Colonic mucosa (tissue), 4 donors: ENCODE measurements at regions not wholly inside any gene's neighbourhood (a gene's known extent, or its start where the extent isn't known, plus 50 kb on each side); places are given as distances from the start of the nearest gene placed in this dataset.

Experiments used
- DNase-seq: peaks from one replicate; pipeline ENCODE4 v3.0.0-alpha.2; 2020
- H3K27ac ChIP-seq: fragments of 200-600 bp; one replicate; pipeline ENCODE4 v1.8.0; 2021
- H3K27me3 ChIP-seq: fragments of 200-600 bp; one replicate; pipeline ENCODE4 v1.8.0; 2021
- H3K36me3 ChIP-seq: fragments of 200-600 bp; one replicate; pipeline ENCODE4 v1.8.0; 2021
- H3K4me1 ChIP-seq: fragments of 200-600 bp; one replicate; pipeline ENCODE4 v1.8.0; 2021; ENCODE audit warnings: mild to moderate bottlenecking
- H3K4me3 ChIP-seq: fragments of 200-600 bp; one replicate; pipeline ENCODE4 v1.8.0; 2021
- H3K9ac ChIP-seq, 2 donors: one replicate each; pipeline ENCODE4 v1.7.0; 2013; ENCODE audit warnings: control low read depth in 2 of 2, low read depth in 2 of 2, low read length in 2 of 2
- H3K9me3 ChIP-seq: fragments of 200-600 bp; one replicate; pipeline ENCODE4 v1.8.0; 2021
- intact Hi-C: fragments of 100-400 bp; cut with DNase I; formaldehyde crosslinking; loops from one replicate; pipeline ENCODE4 v1.14.1; 2022
- TF ChIP-seq, protein P1 (sequence below): fragments of 200-600 bp; IDR thresholded peaks from one replicate; pipeline ENCODE4 v1.8.0; 2022; ENCODE audit warnings: antibody characterized with exemption, mild to moderate bottlenecking
- donor health status: healthy.
- donor health status: DM: no; HTN: no; CAD: no.
- donor health status: DM: no; HTN: no; CAD: no.

DNA sequence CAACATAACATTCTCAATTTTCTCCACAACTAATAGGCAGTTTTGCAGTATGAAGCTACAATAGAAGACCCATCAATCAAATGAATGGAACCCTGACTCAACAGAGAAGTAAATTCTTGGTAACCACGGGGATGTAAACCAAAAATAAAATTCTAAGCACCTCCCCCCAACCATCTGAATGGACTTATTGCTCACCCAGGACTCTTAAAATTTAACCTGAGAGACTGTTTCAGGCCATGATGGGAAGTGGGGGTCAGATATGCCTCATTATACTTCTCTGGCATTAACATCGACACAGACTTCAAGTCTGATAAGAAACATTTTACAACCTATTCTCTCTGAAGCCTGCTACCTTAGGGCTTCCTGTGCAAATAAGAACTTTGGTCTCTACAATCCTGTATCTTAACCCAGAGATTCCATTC lies 620.9 kb downstream of the TLL1 start:
- H3K9ac ChIP-seq = no peak overlapping the region
- no peaks in the 10 kb centered on the region for H3K4me1 ChIP-seq
- H3K27ac ChIP-seq = no peak overlapping the region
- no peak overlapping the region for H3K4me3 ChIP-seq
- no peaks in the 10 kb centered on the region for H3K9me3 ChIP-seq
- intact Hi-C loops = no loop called here
- DNase-seq = peak; percentile 22
- no peaks in the 10 kb centered on the region for H3K27me3 ChIP-seq
- H3K36me3 ChIP-seq = no peaks in the 10 kb centered on the region
- TF ChIP-seq, protein P1, sequence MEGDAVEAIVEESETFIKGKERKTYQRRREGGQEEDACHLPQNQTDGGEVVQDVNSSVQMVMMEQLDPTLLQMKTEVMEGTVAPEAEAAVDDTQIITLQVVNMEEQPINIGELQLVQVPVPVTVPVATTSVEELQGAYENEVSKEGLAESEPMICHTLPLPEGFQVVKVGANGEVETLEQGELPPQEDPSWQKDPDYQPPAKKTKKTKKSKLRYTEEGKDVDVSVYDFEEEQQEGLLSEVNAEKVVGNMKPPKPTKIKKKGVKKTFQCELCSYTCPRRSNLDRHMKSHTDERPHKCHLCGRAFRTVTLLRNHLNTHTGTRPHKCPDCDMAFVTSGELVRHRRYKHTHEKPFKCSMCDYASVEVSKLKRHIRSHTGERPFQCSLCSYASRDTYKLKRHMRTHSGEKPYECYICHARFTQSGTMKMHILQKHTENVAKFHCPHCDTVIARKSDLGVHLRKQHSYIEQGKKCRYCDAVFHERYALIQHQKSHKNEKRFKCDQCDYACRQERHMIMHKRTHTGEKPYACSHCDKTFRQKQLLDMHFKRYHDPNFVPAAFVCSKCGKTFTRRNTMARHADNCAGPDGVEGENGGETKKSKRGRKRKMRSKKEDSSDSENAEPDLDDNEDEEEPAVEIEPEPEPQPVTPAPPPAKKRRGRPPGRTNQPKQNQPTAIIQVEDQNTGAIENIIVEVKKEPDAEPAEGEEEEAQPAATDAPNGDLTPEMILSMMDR = no peak

DNA sequence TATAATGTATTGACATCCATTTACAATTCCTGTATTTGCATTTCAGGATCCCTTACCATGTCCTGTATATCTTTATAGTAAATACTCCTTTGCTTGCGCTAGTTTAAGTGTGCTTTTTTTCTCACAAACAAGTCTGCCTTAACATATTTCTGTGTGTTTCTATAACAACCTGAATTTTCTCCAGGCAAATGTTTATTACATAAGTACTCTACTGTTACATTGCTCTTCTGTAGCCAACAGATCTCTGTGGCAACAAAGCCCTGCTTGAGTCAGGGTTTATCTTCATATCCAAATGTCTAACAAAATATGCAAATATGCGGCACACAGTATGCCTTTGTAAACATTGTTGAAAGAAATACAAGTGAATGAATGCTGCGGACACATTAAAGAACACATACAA lies 625.5 kb downstream of the TLL1 start:
- intact Hi-C loops = no loop called here
- H3K4me1 ChIP-seq = no peaks in the 10 kb centered on the region
- H3K36me3 ChIP-seq = no peaks in the 10 kb centered on the region
- H3K27ac ChIP-seq = no peak overlapping the region
- no peaks in the 10 kb centered on the region for H3K27me3 ChIP-seq
- TF ChIP-seq, protein P1 = no peak
- H3K9ac ChIP-seq = no peak overlapping the region
- DNase-seq = no peak
- no peak overlapping the region for H3K4me3 ChIP-seq
- H3K9me3 ChIP-seq = no peaks in the 10 kb centered on the region

DNA sequence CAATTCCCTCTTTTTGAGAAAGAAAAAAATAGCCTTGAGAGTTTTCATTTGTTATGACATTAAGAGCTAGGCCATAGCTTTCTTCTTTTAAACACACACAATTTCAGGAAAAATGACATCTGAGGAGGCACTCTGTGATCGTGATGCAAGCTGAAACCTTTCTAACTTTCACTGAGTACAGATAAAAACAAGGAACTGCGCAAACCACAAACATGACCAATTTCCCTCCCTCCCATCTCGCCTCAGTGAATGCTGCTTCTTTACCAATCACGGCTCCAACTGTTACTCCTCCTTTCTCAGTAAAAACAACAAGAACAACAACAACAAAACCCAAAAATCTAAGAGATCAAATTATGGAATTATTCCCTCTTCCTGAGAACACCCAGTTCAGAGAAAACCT lies 626.8 kb downstream of the TLL1 start:
- Histone ChIP-seq H3K4me1 (no peaks in the 10 kb centered on the region), H3K36me3 (no peaks in the 10 kb centered on the region), H3K9me3 (no peaks in the 10 kb centered on the region), H3K9ac (no peak overlapping the region), H3K27me3 (no peaks in the 10 kb centered on the region), H3K4me3 (no peak overlapping the region), H3K27ac (no peak overlapping the region)
- intact Hi-C loops = no loop called here
- TF ChIP-seq, protein P1 = no peak
- DNase-seq = no peak

DNA sequence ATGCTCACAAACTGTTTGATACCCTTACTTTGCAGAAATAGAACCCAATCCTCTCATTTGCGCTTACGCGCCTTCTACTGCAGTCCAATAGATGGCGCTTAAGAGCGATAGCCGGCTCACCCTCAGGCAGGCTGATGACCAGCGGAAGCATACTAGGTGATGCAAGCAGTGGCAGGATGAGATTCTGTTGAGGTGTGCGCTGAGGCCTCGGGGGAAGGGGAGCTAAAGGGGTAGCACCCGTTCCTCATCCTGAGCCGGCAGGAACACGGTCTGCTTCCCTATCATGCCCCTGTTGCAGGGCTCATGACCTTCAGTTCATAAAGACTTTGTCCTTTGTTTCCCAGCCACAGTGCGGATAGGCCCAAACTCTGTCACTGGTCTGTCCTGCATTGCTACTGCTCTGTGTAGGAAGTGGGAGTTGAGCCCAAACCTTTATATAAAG lies 628.9 kb downstream of the TLL1 start:
- H3K4me1 ChIP-seq = no peaks in the 10 kb centered on the region
- no peak overlapping the region for H3K4me3 ChIP-seq
- H3K27me3 ChIP-seq = no peaks in the 10 kb centered on the region
- no peak overlapping the region for H3K9ac ChIP-seq
- H3K9me3 ChIP-seq = no peaks in the 10 kb centered on the region
- TF ChIP-seq, protein P1 = no peak
- no peak overlapping the region for H3K27ac ChIP-seq
- no peak for DNase-seq
- no peaks in the 10 kb centered on the region for H3K36me3 ChIP-seq
- intact Hi-C loops = no loop called here

DNA sequence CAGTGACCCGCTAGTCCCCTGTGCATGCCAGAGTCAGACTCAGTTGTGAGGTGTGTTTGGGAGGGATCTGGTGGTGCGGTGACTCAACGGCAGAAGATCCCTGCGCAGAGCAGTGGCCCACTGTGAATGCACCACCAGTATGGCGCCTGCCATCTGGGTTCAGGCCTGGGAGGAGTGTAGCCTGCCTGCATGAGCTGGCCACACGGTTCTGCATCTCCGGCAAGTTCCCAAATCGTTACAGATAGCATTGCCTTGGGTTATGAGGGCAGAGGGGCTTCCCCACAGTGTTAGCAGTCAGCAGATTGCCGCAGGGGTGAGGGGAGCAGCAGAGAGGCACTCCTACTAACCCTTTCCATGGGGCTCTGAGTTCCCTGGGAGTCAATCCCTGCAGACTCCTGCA lies 629.6 kb downstream of the TLL1 start:
- intact Hi-C loops = no loop called here
- TF ChIP-seq, protein P1 = no peak
- Histone ChIP-seq H3K27me3 (no peaks in the 10 kb centered on the region), H3K4me3 (no peak overlapping the region), H3K36me3 (no peaks in the 10 kb centered on the region), H3K9me3 (no peaks in the 10 kb centered on the region), H3K4me1 (no peaks in the 10 kb centered on the region), H3K27ac (no peak overlapping the region), H3K9ac (no peak overlapping the region)
- DNase-seq = no peak

DNA sequence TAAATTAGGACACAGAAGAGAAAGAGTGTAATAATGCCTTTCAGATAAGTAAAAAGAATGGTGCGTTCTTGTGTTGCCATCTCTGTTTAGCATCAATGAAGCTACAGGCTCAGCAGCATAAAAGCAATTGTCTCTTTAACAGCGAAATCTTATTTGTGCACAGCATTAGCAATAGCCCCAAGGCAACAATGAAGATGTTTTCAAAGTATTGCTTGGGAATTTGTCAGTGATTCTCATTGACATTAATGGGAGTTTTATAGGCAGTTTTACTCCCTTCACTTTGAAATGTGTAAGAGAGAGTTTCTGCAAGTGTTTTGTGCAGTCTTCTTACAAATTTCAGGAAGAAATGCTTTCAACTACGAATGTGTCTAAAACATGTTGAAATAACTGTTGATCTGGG lies 633.0 kb downstream of the TLL1 start:
- H3K4me3 ChIP-seq = no peak overlapping the region
- no peaks in the 10 kb centered on the region for H3K36me3 ChIP-seq
- no peaks in the 10 kb centered on the region for H3K9me3 ChIP-seq
- TF ChIP-seq, protein P1 = no peak
- intact Hi-C loops = no loop called here
- H3K27me3 ChIP-seq = no peaks in the 10 kb centered on the region
- no peak overlapping the region for H3K27ac ChIP-seq
- DNase-seq = no peak
- no peaks in the 10 kb centered on the region for H3K4me1 ChIP-seq
- no peak overlapping the region for H3K9ac ChIP-seq
